GM12891 (cell line): ENCODE measurements at regions not wholly inside any gene's neighbourhood (a gene's known extent, or its start where the extent isn't known, plus 50 kb on each side); places are given as distances from the start of the nearest gene placed in this dataset.
"Not testable (repeated sequence)": the region's sequence is repeated elsewhere in the genome, so short reads cannot be mapped to it uniquely, and the experiment has no call there.

ENCODE experiments used
- DNase-seq: peaks from one replicate; pipeline ENCODE4 v3.0.0; 2011; ENCODE audit warnings: low spot score; ENCODE audit not compliant: insufficient read length
- FAIRE-seq: peaks from 2 replicates; lab custom pipeline; 2011; peaks lifted over from hg19 to GRCh38; lab: Jason Lieb, UNC
- PAX5 ChIP-seq: IDR thresholded peaks from 2 replicates; pipeline ENCODE4 v1.6.1; 2011; ENCODE audit warnings: low read length, moderate library complexity, mild to moderate bottlenecking; ENCODE audit not compliant: insufficient read depth, severe bottlenecking
- POLR2A ChIP-seq: IDR thresholded peaks from 2 replicates; pipeline ENCODE4 v1.6.1; 2011; ENCODE audit warnings: low read depth, low read length, control low read depth
- POLR2AphosphoS5 ChIP-seq: IDR thresholded peaks from 2 replicates; pipeline ENCODE4 v1.6.1; 2011; ENCODE audit warnings: low read depth, low read length, control low read depth
- POU2F2 ChIP-seq: IDR thresholded peaks from 2 replicates; pipeline ENCODE4 v1.6.1; 2011; ENCODE audit warnings: low read depth, mild to moderate bottlenecking, control low read depth, low read length, moderate library complexity
- SPI1 ChIP-seq: IDR thresholded peaks from 2 replicates; pipeline ENCODE4 v1.6.1; 2011; ENCODE audit warnings: low read depth, low read length, control low read depth
- TAF1 ChIP-seq: IDR thresholded peaks from 2 replicates; pipeline ENCODE4 v1.6.1; 2011; ENCODE audit warnings: low read depth, low read length, control low read depth

DNA sequence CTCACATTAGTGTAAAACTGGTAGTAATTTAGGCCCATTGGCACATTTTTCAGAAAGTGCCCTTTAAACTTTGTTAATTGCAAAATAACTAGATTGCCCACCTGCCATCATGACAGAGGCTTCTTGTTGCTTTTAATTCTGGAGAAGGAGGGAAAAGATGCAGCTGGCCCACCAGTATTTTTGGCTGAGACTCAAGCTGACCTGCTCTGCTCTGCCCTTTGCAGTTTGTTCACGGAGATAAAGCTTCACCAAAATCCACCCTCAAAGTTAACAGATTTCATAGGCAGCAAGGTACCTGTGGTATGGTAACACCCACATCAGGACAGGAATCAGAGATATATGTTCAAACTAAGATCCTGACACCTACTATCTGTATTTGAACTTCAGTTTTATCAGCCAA is 170.2 kb upstream of the OR4C13 start:
- FAIRE-seq, DNase-seq: not testable (repeated sequence)

DNA sequence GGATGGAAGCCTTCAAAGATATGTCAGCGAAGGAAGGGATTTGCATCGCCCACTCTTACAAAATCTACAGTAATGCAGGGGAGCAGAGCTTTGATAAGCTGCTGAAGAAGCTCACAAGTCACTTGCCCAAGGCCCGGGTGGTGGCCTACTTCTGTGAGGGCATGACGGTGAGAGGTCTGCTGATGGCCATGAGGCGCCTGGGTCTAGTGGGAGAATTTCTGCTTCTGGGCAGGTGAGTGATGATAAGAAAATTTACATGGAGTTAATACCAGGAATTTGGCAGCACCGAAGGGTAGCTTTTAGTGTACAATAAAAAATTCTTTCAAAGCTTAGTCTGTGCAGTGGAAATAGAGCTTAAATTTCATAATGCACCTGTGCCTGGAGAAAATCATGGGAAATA is 168.3 kb upstream of the OR4C13 start:
- not testable (repeated sequence) for FAIRE-seq, DNase-seq

DNA sequence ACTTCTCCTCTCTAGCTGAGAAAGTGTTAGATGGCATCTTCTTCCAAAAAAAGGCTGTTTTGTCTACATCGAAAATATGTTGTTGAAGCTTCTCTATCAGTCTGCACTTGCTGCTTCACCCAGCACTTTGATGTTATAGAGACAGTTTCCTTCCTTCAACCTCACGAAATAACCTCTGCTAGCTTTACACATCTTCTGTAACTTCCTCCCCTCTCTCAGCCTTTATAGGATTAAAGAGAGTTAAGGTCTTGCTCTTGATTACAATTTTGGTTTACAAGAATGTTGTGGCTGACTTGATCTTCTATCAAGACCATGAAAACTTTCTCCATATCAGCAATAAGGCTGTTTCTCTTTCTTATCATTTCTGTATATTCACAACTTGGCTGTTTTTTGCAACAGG is 162.4 kb upstream of the OR4C13 start:
- FAIRE-seq, DNase-seq: not testable (repeated sequence)

DNA sequence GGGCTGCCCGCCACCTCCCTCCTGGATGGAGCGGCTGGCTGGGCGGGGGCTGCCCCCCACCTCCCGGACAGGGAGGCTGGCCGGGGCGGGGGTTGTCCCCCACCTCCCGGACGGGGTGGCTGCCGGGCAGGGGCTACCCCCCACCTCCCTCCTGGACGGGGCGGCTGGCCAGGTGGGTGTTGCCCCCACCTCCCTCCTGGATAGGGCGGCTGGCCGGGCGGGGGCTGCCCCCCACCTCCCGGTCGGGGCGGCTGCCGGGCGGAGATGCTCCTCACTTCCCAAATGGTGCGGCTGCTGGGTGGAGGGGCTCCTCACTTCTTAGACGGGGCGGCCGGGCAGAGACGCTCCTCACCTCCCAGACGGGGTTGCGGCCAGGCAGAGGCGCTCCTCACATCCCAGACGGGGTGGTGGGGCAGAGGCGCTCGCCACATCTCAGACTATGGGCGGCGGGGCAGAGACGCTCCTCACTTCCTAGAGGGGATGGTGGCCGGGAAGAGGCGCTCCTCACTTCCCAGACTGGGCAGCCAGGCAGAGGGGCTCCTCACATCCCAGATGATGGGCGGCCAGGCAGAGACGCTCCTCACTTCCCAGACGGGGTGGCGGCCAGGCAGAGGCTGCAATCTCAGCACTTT is 153.9 kb upstream of the OR4C13 start:
- not testable (repeated sequence) for DNase-seq, FAIRE-seq

DNA sequence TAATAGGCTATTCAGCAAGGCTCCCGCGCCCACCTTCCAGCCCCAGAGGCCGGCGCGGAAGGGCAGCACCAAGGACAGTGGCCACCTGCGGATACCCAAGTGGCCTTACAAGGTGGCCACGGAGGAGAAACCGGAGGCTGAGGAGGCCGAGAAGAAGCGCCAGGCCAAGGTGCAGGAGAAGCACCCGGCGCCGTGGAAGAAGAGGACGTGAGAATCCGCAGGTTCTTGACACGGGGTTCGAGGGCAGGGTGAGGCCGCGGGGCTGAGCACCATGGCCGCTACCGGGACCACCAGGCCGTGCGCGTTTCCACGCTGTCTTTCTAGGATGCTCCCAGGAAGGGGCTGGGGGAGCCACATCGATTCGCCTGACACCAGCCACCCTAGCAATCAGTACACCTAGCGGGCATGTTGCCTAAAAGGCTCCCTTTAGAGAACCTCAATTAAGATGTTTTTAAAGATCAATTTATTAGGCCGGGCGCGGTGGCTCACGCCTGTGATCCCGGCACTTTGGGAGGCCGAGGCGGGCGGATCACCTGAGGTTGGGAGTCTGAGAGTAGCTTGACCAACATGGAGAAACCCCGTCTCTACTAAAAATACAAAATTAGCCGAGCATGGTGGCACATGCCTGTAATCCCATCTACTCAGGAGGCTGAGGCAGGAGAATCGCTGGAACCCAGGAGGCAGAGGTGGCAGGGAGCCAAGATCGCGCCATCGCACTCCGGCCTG is 134.3 kb upstream of the OR4C13 start:
- not testable (repeated sequence) for FAIRE-seq, DNase-seq

DNA sequence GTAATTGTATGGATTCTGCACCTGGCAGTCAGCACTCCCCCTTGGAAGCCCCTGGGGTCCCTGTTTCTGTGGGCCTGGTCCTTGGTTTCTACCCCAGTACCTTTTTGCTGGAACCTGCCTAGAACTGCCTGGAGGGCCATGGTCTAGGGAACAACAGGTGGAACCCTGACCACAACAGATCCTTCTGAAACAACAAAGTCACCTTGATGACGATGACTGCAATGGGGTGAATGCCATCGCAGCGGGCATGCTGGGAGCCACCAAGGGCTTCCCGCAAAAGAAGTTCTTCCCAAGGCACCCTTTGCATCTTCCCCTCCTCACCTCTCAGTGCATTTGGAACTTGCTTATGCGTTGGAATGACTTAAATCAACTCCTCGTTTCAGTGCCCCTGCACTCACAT is 129.0 kb upstream of the OR4C13 start:
- not testable (repeated sequence) for FAIRE-seq, DNase-seq

DNA sequence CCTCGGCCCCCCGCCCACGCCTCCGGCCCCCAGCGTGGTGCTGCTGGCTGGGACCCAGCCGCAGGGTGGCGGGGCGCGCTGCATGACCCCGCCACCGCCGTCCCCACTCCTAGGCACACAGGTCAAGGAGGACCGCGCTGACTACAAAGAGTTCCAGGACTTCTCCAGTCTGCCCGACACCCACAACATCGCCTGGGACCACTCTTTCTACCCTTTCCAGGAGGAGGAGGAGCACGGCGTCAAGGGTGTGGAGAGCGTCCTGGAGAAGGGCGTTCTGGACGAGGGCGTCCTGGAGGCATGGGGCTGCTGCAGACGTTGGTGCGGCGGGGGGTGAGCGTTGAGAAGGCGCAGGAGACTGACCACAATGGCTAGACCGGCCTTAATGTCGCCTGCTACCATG is 101.7 kb upstream of the OR4C13 start:
- not testable (repeated sequence) for FAIRE-seq

DNA sequence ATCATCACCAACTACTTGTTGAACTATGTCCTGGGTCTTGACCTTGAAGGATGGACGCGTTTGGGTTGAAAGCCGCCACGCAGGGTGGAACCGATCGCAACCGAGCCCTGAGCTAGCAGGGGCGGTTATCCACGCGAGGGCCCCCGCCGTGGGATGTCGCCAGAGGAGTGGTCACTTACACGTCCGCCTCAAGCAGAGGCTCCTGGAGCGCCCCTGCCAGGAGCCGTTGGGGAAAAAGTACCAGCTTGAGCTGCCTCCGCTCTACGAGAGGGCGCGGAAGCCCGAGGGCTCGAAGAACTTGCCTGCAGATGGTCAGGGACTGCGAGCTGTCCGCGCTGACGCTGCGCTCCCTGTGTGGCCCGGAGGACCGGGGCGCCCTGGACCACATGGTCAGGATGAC is 100.7 kb upstream of the OR4C13 start:
- no peak for FAIRE-seq
- DNase-seq, result no peak

More for the DNA sequence above, 101.7 kb upstream of the OR4C13 start:
- not testable (repeated sequence) for DNase-seq

DNA sequence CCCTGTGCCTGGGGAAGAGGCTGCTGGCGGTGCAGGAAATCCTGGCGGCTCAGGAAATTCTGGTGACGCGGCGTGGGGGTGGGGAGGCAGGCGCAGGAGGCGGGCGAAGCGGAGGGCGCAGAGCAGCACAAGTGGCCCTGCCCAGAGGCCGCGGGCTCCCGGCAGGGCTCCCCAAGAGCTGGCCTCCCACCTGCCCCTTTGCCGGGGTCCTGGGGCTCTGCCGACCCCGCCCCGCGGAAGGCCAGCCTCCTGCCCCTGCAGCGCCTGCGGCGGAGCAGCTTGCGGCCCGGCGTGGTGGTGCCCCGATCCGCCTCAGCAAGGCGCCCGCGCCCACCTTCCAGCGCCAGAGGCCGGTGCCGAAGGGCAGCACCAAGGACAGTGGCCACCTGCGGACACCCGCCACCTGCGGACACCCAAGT is 100.2 kb upstream of the OR4C13 start:
- TF ChIP-seq POLR2A (no peak), TAF1 (no peak), PAX5 (no peak), POLR2AphosphoS5 (no peak), POU2F2 (no peak), SPI1 (no peak)
- DNase-seq (no peak), FAIRE-seq (no peak)

More for the DNA sequence above, 100.7 kb upstream of the OR4C13 start:
- TF ChIP-seq POLR2AphosphoS5, result no peak
- no peak for TF ChIP-seq POLR2A
- TF ChIP-seq TAF1, result no peak
- TF ChIP-seq POU2F2, result no peak
- TF ChIP-seq PAX5, result no peak
- no peak for TF ChIP-seq SPI1

DNA sequence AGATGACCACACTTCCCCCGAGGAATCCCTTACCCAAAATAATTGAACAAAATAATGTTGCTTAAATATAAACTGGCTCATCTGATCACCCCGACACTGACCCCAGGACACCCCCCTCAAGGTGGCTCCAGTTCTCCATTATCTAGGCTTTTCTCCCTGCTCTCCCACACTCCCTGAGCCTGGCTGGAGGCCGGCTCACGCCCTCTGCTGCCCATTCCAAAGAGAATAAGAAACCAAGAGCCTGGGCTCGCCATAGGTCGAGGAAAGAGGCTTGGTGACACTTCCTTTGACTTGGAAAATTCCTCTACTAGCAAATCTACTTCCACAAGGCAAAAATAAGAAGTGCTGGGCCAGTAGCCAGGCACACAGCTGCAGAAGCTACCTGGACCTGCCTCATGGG is 63.3 kb upstream of the OR4C13 start:
- not testable (repeated sequence) for FAIRE-seq, DNase-seq

DNA sequence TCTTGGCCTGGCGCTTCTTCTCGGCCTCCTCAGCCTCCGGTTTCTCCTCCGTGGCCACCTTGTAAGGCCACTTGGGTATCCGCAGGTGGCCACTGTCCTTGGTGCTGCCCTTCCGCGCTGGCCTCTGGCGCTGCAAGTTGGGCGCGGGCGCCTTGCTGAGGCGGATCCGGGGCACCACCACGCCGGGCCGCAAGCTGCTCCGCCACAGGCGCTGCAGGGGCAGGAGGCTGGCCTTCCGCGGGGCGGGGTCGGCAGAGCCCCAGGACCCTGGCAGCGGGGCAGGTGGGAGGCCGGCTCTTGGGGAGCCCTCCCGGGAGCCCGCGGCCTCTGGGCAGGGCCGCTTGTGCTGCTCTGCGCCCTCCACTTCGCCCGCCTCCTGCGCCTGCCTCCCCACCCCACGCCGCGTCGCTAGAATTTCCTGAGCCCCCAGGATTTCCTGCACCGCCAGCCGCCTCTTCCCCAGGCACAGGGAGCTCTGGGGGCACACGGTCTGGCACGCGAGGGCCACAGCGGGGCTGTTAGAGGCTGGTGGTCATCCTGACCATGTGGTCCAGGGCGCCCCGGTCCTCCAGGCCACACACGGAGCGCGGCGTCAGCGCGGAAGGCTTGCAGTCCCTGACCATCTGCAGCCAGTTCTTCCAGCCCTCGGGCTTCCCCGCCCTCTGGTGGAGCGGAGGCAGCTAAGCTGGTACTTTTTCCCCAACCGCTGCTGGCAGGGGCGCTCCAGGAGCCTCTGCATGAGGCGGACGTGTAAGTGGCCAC is 60.1 kb upstream of the OR4C13 start:
- not testable (repeated sequence) for DNase-seq, FAIRE-seq

DNA sequence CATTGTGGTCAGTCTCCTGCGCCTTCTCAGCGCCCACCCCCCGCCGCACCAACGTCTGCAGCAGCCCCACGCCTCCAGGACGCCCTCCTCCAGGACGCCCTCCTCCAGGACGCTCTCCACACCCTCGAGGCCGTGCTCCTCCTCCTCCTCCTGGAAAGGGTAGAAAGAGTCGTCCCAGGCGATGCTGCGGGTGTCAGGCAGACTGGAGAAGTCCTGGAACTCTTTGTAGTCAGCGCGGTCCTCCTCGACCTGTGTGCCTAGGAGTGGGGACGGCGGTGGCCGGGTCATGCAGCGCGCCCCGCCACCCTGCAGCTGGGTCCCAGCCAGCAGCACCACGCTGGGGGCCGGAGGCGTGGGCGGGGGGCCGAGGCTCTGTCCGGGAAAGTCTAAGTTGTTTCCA is 58.7 kb upstream of the OR4C13 start:
- not testable (repeated sequence) for DNase-seq, FAIRE-seq
